HEK293T (cell line): ENCODE measurements at regions not wholly inside any gene's neighbourhood (a gene's known extent, or its start where the extent isn't known, plus 50 kb on each side); places are given as distances from the start of the nearest gene placed in this dataset.
"Not testable (repeated sequence)": the region's sequence is repeated elsewhere in the genome, so short reads cannot be mapped to it uniquely, and the experiment has no call there.

Source experiments
- BHLHE40 ChIP-seq: fragments of 450-650 bp; IDR thresholded peaks from 2 replicates; pipeline ENCODE4 v1.6.1; 2016; ENCODE audit warnings: mild to moderate bottlenecking, moderate library complexity, borderline replicate concordance
- CTBP1 ChIP-seq: fragments of 450-650 bp; IDR thresholded peaks from 2 replicates; pipeline ENCODE4 v1.6.1; 2016; ENCODE audit warnings: borderline replicate concordance
- FOXK2 ChIP-seq: fragments of 450-650 bp; IDR thresholded peaks from 2 replicates; pipeline ENCODE4 v1.6.1; 2016; ENCODE audit warnings: mild to moderate bottlenecking
- FOXM1 ChIP-seq: fragments of 450-650 bp; IDR thresholded peaks from 2 replicates; pipeline ENCODE4 v1.6.1; 2017; ENCODE audit warnings: mild to moderate bottlenecking, borderline replicate concordance
- HDGF ChIP-seq: fragments of 450-650 bp; IDR thresholded peaks from 2 replicates; pipeline ENCODE4 v1.6.1; 2017; ENCODE audit warnings: antibody characterized with exemption, borderline replicate concordance
- L3MBTL2 ChIP-seq: fragments of 450-650 bp; conservative IDR thresholded peaks from 2 replicates; pipeline ENCODE4 v1.6.1; 2016; ENCODE audit warnings: mild to moderate bottlenecking
- LEF1 ChIP-seq: fragments of 450-650 bp; IDR thresholded peaks from 2 replicates; pipeline ENCODE4 v1.6.1; 2017; ENCODE audit warnings: mild to moderate bottlenecking, borderline replicate concordance
- SP1 ChIP-seq: fragments of 450-650 bp; IDR thresholded peaks from 2 replicates; pipeline ENCODE4 v1.6.1; 2017
- SUZ12 ChIP-seq: fragments of 450-650 bp; IDR thresholded peaks from 2 replicates; pipeline ENCODE4 v1.6.1; 2016; ENCODE audit warnings: mild to moderate bottlenecking
- ZNF384 ChIP-seq: fragments of 450-650 bp; IDR thresholded peaks from 2 replicates; pipeline ENCODE4 v1.6.1; 2016

GRCh38 chr7:128614812-128615211 lies 57.3 kb upstream of the GARIN1A start:
- not testable (repeated sequence) for TF ChIP-seq ZNF384, FOXM1, FOXK2, BHLHE40, HDGF, CTBP1, L3MBTL2, LEF1, SUZ12, SP1
